GM21515 (cell line): ENCODE measurements at regions not wholly inside any gene's neighbourhood (a gene's known extent, or its start where the extent isn't known, plus 50 kb on each side); places are given as distances from the start of the nearest gene placed in this dataset.

Experiments used
- ATAC-seq: cut with Tn5 transposase; IDR thresholded peaks from one replicate; pipeline ENCODE4 v1.9.1; 2021; ENCODE audit not compliant: unreplicated experiment

DNA sequence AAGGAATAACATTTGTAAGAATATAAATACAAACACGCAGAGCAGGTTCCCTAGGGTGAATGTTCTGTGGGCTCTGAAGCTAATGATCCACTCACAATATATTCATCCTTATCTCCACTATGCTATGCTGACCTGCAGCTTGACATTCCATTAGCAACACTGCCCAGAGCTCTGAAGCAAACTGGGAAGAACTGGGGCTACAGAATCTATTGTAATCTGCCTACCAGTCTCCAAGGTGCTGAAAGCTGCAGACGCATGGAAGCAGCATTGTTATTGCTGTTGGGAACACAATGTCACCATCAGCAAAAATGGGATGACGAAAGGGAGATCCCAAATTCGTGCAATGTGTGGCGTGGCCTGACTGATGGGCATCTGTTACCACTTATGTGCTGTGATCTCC is 316.7 kb upstream of the RORA start:
- no peak for ATAC-seq

DNA sequence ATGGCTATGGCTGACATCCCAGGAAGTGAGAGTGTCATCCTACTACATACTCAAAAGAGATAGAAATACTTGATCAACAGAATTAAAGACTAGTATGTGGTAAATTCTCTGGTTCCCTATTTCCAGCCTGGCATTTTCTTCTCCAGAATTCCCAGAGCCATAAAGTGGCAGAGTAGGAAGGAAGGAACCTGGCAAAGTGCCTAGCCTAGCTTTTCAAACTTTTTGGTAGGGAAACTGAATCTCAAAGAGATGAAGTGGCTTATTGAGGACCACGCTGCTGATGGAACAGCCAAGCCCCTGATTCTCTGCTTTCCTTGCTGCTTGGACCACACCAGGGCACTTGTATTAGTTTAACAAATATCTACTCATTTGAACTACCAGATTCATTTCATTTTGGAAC is 312.4 kb upstream of the RORA start:
- ATAC-seq, result no peak

DNA sequence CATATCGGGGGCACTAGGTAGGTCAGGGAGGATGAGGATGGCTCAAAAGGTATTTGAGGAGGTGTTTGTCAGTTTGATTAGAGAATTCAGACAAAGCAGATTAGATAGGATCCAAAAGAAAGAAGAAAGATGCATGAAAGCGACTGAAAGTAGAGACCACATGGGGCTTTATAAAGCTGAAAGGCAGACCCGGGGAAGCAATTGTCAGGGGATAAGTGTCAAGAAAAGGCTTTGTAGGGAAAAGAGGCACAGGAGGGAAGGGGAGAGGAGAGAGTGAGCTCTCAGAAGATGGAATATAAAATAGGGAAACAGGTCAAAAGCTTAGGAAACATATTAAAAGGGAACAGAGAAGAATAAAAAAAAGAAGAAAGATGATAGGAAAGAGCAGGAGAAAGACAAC is 308.2 kb upstream of the RORA start:
- no peak for ATAC-seq

DNA sequence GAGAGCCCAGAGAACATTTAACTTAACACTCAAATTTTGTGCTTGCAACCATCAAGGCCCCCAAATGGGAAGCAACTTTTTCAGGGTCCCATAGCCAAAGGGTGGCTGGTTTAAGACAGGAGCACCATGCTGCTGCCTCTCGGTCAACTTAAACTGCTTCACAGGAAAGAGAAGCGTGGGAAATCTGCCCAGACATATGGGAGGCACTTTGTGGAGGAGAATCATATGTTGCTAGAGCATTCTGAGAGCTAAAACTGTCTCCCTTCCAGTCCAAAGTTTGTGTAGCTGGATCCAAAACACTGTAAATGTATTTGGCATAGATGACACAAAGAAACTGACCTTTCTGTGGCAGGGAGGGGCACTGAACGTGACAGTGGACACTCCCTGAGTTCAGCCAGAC is 305.9 kb upstream of the RORA start:
- no peak for ATAC-seq

DNA sequence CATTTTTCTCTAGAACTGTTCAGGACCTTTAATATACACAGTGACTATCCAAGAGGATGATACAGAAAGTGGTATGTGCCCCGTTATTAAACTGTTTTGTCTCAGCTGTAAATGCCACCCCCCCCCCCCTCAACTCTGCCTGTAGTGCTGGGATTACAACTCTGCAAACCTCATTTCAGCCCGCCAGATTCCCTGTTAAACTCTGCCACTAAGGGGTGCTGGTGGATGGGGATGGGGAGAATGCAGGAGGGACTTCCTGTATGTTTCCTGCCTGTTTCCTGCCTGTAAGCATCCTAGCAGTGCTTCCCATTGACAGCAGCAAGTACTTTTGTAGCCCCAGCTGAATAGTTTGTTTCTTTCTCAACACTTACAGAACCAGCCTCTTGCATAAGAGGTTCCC is 301.7 kb upstream of the RORA start:
- no peak for ATAC-seq

DNA sequence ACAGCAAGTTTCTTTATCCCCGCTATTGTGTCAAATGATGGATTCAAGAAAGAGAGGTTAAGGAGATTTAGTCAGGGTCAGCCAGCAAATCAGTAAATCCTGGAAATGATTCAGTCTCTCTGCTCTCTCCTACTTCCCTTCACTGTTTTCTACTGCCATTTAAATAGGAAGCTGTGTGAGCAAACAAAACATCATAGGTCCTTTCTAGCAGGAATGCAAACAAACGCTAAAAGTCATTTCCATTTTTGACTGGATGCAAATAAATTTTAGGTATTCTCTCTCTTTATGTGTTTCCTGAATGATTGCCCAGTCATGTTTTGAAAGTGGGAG is 299.4 kb upstream of the RORA start:
- ATAC-seq, result peak; percentile 21

DNA sequence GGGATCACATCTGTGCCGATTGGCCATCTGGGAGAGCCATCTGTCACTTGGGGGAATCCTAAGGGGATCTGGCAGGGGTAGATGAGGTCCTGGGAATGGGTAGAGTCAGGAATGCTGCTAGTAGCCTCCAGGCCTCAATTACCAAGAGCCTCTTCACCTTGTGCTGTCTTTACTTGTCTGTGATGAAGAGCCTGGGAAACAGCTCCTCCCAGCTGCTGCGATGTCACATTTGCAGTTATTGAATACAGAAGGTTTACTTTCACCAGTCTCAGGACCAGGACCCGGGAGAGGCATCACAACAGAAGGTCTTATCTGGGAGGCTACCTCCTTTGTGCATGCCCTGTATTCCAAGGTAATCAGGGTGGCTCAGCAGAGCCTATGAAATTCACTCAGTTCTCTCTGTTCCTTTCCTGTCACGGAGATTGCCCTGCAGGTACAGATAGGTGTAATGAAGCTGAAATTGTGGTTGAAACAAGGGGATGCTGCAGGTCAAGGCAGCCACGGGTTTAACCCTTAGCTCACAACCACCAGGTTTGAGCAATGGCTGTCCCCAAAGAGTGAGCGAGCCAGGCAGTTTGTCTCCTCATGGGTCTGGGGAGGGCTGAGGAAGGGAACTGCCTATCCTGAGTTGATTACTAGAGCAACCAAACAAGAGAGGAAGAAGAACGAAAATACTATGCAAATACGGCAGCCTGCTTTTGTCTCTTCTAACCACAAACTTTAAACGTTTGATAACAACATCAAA is 298.9 kb upstream of the RORA start:
- peak; percentile 58 for ATAC-seq

DNA sequence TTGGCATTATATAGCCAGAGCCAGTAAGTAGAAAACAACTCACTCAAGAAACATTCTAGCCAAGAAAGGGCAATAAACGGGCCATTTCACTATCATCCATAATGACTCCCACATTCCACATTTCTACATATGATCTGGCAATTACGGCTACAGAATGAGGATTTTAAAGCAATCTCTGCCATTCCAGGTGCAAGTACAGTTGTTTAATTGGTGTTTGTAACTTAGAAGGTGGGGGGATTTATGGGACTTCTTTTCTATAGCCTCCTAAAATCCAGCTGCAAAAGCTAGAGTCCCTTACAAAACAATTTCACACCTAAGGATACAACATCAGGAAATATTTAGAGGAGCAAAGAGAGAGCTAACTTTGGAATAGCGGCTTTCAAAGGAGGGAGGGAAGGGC is 295.4 kb upstream of the RORA start:
- ATAC-seq, result no peak

DNA sequence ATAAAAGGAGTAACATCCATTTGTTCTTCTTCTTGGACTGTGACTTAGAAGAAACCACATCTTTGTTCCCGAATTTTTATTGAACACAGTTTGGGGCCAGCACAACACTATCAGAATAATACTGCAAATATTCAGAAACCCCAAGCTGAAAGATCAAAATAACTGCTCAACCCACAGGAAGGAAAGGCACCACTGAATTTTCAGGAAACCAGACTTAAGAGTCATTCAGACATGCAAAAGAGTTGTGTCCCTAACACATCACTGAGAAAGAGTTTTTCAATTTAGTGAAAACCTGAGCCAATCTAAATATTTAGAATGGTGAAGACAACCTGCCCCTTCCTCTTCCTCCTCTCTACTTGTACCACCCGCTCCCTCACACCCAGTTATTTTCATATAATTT is 295.0 kb upstream of the RORA start:
- ATAC-seq, result no peak

DNA sequence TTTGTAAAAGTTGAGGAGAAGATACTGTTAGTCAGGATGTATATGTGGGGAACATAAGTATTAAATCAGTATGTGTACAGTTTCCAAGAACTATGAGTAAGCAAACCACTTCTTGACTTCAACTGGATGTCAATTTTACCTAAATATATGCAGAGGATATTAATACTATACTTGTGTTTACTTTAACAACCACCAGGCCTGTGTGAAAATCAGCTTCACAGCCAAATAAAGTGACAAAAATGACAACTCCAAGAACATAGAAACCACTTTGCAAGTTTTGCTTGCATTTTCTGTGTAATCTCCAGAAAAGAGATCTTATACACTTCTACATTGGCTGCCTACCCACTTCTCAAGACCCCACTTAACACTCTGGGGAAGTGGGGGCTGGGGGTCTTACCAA is 293.3 kb upstream of the RORA start:
- no peak for ATAC-seq

DNA sequence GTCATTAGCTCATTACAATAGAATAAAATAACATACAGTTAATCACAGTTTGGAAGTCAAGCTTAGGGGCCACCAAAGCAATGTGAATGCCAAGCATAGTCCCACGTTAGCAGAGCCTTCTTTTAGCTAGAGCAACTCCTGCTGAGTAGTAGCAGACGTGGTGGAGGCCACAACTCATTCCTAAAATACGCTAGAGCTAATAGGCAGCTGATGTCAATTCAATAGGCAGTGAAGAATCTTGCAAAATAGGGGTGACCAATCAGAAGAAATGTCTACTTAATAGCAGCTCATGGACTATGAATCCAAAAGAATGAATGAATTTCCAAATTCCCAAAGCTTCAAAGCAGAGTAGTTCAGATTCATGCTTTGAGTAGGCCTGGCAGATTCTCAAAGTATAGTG is 292.9 kb upstream of the RORA start:
- ATAC-seq, result no peak

DNA sequence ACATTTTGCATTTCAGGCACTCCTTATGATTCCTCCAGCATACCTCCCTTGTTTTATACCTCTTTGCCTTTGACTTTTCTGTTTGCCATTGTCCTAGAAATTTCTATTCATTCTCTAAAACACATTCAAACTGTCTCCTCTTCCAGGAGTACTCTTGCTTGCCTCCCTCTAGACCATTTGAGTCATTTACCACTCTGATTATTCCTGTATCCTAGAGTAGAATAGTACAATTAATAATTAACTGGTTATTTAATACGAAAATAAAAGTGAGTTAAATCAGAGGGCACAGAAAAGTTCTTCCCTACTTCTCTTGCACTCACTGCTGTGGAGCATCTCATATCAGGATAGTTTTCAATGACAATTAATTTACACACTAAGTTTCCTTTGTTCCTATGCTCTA is 290.2 kb upstream of the RORA start:
- ATAC-seq, result no peak

DNA sequence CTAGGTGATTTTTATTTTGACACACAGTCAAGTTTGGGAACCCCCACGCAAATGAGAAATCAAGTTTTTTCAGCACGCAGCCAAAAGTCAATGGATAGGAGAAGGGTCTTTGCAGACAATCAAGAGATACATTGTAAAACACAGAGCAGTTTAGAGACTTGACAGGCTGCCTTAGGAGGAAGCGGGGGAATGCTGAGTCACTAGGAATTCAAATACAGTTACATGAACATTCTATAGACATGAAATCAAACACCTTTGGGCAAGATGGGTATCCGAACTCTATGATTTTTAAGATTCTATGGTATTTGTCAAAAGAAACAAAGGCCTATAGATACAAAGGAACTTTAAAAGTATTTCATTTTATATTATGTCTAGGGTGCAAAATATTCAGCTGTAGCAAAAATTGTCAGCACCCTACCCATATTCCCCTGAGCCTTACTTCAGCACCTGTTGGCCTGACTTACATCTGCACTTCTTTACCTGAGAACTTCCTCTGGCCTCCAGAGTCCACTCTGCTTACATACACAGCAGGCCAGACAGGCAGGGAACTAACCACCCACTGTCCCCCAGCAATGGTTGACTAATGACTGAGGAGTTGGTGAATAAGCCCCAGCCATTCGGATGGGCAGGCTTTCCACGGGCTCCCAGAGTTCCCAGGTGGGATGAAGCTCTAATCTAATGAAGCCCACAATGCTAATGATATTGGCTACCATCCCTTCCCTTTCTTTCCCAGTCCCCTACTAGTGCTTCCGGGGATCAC is 289.3 kb upstream of the RORA start:
- no peak for ATAC-seq

DNA sequence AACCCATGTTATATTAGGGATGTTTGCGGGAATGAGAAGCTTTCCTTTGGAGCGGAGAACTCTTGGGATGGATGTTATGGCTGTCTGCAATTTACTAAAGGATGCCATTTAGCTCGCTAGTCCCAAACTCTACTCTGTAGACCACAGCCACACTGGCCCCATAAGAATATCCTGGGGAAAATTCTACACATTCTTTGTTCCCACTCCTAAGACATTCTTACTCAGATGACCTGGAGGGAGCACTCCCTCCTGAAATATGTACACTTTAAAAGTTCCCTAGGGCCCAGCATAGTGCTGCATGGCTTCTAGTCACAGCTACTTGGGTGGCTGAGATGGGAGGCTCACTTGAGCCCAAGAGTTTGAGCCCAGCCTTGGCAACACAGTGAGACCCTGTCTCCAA is 288.7 kb upstream of the RORA start:
- no peak for ATAC-seq

DNA sequence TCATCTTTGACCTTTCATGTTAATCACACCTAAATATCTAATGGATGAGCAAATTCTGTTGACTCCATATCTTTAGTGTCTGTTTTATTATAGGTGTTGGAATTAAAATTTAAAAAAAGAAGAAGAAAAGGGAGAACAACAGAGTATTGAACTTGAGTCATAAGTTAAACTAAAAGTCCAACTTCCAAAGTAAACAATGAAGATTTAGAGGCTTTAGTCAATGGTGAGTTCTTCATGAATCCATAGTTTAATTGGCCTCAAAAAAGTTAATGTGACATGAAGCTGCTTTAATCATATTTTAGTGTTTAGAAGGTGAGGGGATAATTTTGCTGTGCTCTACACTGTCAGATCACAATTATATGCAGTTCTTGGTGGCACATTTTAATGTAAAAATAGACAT is 288.2 kb upstream of the RORA start:
- ATAC-seq, result no peak

DNA sequence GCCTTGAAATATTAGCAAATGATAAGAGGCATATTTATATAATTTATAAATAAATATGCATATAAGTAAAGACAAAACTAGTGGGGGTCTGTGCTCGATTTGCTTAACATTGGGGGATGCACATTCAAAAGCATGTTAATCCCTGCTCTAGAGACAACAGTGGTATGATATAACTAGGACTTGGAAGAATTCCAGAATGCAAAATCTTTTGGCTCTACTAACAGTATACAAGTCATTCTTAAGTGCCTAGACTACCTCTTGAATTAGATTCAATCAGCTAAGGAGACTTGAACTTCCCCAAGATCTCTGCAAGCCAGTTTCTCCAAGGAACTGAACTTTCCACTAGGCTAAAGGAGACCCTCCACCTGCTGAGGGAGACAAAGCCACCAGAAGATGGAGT is 282.7 kb upstream of the RORA start:
- ATAC-seq, result no peak

DNA sequence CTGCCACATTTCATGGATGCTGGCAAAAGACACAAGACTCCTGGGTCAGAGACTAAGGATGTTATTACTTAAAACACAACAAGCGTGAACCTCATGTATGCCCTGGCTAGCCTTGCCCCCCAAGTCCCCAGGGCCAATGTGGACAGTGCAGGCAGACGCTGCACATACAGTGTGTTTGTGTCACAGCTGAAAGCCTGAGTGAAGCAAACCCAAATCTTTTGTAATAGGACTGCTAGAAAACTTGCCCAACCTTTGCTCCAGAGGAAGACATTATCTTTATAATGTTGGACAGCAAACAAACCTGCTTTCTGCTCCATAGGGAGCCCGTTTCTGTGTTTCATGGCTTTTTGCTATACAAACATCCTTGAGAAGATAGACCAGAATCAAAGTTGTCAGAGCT is 282.0 kb upstream of the RORA start:
- no peak for ATAC-seq

DNA sequence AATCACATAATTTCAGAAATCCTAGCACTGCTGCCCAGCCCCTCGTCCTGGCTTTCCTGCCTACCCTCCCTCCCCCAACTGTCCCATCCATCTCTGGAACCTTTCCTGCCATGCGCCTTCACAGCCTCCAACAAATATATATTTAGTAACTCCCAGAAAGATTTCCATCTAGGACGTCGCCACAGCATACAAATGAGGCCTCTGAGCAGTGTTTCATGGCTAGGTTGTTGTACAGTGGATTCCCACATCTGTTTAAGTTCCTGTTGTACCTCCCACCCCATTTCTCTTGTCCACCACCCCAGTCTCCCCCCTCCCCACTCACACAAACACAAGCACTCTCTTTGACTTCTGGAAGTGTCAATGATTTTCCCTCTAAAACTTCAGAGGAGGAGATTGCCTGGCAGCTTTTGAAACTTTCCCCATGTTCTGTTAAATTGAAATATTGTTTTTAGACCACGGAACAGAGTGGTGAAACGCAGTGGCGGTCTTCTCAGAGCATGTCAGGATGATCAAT is 280.3 kb upstream of the RORA start:
- ATAC-seq, result no peak

DNA sequence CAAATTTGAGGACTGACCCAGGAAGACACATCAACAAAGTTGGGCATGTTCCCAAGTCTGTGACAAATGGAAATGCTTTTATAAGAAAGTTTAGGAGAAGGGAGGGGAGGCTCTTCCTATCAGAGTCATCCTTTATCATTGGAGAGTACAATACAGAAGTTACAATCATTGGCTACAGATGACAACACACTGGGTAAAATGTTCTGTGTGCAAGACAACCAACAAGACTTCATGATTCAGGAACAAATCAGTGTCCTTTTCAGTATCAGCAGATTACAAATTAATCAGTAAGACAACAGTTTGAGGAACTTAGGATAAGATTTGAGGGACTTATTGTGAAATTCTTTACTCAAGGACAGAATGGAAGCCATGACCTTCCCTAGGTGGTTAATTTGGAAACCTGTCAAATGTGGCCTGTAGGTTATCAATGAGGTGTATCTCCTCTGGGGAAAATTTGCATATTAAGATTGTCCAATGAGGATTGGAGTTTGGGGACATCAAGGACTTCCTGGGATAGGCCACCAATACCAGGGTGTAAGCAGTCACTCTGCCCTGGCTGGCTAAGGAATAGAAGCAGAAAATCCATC is 274.4 kb upstream of the RORA start:
- no peak for ATAC-seq

DNA sequence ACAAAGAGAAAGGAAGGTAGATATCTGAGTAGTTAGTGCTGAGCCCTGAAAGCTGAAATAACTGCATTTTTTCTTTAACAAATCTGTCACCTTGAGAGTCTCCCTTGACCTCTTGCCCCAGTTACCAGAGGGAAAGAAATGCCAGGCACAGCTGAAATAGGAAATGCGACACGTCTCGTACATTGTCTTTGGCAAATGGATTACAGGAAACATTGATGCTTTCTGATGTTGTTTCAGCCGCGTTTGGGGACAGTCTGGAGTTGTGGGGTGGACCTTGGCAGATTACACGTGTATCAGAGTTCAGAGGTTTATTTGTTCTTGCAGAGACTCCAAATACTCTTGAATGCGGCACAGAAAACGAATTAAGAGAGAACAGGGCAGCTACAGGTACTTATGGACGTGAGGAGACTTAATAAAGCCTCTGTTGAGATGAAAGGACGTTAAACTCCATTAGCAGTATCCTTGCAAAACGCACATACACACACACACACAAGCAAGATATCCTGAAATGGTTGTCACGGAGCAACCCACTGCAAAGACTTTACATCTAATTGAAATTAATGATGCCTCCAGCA is 272.8 kb upstream of the RORA start:
- no peak for ATAC-seq

DNA sequence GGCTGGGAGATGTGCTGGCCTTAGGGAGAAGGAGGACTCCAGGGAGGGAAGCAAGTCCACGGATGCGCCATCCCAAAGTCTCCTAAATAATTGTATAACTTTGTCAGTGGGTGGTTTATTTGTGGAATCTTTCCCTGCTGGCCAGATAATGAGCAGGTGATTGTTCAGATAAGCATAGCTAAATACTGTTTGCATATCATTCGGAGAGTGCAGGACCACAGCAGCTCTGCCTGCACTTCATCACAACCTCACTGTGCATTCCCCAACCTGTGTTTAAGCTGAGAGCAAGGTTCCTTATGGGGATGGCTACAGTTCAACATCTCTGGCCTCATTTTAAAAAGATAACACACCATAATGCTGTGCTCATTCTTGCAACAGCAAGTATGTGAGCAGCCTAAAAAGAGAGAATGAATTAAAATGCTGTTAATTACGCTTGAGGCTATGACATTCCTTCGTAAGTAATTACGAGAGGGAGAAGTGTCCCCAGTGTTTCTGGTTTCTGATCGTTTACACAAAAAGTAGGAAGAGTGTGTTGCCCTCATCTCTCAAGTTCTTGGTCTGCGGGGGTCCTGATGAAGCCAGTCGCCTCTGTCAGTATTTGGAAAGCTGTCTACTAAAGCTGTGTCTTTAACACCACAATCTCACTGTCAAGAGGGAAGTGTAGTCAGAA is 272.0 kb upstream of the RORA start:
- no peak for ATAC-seq
